GM21723 (cell line): ENCODE measurements at regions not wholly inside any gene's neighbourhood (a gene's known extent, or its start where the extent isn't known, plus 50 kb on each side); places are given as distances from the start of the nearest gene placed in this dataset.
"Not testable (repeated sequence)": the region's sequence is repeated elsewhere in the genome, so short reads cannot be mapped to it uniquely, and the experiment has no call there.

ENCODE experiments used
- ATAC-seq: cut with Tn5 transposase; IDR thresholded peaks from one replicate; pipeline ENCODE4 v1.9.1; 2021; ENCODE audit warnings: mild to moderate bottlenecking, moderate library complexity; ENCODE audit not compliant: unreplicated experiment

DNA sequence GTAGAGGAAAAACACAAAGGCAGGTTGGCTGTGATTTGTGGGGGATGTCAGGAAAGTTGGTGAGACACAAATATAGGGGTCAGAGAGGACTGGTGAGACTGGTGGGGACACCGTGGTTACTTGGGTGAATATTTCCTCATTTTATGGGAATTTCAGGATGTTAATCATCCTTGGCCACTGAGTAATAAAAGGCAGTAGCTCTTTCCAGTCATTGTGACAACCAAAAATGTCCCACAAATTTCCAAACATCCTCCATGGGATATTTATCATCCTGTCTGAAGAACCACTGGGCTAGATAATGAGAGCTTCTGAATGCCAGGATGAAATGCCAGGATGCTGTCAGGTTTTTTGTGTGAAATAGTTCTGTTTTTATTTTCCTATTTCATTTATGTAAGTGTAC is 374.1 kb downstream of the CD109 start:
- no peak for ATAC-seq

DNA sequence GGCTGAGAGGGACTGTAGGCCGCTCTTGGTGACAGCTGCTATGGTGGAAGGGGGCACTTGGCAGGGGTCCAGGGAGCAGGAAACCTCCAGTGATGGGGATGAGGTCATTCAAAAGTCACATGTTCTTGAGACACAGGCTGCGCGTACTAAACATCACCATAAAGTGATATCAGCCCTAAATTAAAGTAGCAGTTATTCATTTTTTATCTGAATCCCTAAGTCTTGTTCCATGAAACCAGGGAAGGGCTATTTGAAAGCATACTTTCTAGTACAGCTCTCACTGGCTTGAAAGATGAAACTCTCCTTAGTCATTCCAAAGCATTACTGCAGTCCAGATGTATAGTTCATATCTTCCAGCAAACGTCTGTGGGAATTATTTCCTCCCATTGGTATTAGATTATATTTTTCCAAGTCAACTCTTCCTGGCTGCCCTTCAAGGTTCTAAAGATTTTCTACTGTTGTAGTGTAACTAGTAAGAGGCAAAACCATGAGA is 373.1 kb downstream of the CD109 start:
- no peak for ATAC-seq

GRCh38 chr6:74066168-74066871 is 370.3 kb downstream of the CD109 start:
- ATAC-seq: no peak

DNA sequence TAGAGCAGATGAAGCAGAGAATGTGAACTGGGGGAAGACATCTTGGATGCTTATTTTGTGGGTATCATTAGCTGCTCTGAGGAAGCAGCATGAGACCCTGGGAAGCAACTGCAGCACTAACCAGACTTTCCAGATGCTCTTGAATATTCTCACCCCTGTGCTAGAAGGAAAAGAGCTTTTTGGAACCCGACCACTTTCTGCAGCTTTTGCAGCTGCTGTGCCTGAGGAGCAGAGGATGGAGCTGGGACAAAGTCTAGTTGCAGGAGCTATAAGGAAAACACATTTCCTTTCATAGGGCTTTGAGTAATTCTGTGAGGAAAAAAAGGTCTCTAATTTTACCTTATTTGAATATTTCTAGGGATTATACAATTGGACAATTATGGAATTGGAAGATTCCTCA is 369.7 kb downstream of the CD109 start:
- ATAC-seq: no peak

- ATAC-seq: no peak
Measured at GRCh38 chr6:74063391-74063790, 367.4 kb downstream of the CD109 start.

DNA sequence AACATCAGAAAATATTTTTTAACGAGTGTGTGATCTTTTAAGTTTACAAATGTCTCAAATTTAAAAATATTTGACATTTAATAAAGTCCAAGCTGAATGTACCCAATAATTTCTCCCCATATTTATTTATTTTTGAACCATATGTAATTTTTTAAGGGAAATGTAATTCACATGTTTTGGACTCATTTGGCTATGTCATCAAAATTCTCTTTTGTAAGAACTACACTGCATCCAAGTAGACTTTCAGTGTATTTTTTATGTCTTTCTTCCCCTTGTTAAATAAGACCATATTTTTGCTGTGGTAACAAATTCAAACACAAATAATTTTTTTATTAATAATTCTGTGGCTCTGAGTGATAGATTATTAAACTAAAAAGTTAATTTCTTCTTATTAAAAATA is 365.2 kb downstream of the CD109 start:
- no peak for ATAC-seq

- ATAC-seq: no peak
Measured at GRCh38 chr6:74060354-74060753, 364.4 kb downstream of the CD109 start.

GRCh38 chr6:74058606-74059005 is 362.6 kb downstream of the CD109 start:
- no peak for ATAC-seq

DNA sequence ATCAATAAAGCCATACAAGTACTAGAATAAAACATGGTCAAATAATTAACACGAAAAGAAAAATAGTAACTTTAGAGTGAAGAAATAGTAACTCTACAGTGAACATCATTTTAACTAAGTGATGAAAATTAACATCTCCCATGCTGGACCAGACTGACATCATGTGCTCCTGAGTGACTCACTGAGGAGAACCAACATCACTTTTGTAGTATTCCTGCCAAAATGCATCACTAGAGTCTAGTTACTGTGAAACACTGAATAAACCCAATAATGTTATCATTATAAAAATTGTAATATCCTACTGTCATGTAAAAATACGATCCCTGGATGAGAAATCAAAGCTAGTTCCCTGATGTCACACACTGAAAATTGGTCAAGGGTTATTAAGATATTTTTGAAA is 361.3 kb downstream of the CD109 start:
- no peak for ATAC-seq

DNA sequence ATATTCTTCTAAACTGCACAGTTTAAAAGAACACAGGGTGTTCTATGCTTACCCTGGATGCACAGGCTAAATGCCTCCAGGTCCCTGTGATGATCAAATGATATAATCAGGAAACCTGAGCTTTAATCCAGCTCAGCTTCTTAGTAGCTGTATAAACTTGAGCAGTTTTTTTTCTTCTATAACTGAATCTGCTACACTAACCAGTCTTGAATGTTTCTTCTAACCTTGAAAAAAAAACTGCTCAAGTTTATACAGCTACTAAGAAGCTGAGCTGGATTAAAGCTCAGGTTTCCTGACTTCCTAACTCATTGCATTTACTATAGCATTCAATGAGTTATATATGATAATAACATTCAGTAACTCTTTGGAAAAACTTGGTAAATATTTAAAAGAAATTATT is 358.2 kb downstream of the CD109 start:
- ATAC-seq: no peak

DNA sequence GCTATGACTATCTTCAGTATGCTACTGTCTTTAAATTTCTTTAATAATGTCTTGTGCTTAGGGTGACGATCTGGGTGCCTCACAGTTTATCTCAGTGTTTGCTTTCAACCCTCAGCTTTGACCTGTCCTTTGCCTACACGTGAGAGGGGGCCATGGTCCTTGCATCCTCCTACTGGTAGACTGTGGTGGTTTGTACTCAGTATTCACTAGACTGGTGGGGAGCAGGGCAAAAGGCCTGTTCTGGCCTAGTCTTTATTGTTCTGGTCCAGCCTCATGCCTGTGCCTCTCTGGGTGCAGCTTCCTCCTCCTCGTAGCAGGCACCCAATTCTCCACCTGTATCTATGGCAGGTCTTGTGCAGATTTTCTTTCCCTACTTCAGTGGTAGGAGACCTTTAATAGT is 354.9 kb downstream of the CD109 start:
- no peak for ATAC-seq

DNA sequence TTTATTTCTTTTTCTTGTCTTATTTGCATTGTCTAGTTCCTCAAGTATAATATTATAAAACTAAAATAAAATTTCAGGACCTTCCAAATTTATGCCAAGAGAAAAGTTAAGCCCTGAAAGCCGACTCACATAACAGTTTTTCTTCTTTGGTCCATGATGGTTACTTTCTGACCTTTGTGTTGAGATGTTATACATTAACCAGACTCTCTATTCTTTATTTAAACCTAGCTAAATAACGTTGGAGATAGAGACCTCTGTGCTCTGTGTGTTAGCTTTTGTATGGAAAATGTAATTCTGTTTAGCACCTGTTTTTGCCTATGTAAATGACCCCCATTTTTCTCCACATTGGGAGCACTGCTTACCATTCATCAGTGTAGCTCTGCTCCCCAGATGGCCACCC is 352.4 kb downstream of the CD109 start:
- ATAC-seq: no peak

- no peak for ATAC-seq
Measured at GRCh38 chr6:74044417-74045096, 348.6 kb downstream of the CD109 start.

DNA sequence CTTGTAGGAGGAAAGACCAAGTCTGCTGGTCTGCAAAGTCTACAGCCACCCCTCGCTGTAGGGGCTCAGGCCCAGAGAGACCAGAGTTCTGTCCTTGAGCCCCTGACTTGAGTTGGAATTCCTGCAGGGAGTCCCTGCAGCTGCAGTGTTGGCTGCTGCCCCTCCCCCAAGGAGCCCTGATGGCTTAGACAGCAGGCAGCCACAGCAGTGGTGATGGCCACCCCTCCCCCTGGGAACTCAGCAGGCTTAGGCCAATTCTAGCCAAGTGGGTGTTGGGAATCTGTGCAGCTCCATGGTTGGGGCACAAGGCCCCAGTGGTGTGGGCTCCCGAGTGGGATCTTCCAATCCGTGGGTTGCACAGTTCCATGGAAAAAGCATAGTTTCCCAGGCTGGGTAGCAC is 345.4 kb downstream of the CD109 start:
- no peak for ATAC-seq

DNA sequence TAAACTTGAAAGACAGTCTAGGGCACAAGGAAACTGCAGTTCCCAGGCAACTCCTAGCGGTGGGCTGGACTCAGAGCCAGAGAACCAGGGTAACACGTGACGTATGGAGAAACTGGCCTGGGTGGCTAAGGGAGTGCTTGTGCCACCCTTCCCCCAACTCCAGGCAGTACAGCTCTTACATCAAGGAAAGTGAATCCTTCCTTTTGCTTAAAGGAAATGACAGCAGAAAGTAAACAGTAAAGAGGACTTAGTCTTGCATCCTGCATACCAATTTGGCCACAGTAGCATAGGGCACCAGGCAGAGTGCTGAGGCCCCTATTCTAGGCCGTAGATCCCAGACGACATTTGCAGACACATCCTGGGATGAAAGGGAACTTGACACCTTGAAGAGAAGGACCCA is 322.8 kb downstream of the CD109 start:
- ATAC-seq: no peak

GRCh38 chr6:74015427-74015826 is 319.4 kb downstream of the CD109 start:
- no peak for ATAC-seq

DNA sequence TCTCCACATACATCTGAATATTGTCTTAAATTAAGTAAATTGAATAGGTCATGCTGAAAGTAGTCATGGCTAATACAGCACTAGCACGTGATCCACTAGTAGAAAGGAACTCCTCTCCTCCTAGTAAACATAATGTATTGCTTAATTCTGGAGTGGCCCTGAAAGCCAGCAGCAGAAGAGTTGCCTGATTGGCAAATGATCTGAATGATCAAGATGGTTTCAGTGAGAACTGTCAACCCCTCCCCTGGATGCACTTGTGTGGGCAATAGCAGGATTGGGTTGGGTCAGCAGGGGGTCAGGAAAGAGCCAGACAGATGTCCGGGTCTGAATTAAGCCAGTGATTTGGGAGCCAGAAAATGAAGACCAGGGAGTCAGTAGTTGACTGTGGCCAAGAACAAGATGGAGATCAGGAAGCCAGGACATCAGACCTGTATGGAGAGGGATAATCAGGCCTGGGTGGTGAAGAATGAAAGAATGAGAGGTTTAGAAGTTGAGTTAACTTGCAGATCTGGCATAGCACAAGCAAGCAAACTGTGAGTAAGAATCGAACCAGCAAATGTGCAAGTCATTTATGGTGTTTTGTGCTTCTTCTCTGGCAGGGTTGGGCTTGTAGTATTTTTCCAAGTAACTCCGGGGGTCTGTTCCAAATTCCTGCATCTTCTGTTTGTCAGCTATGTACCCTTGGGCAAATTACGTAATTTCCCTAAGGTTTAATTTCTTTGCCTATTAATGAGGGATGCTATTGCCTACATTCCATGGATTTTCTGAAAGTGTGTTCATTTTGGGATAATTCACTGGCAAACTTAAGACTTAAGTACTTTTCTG is 304.9 kb downstream of the CD109 start:
- ATAC-seq: no peak

- not testable (repeated sequence) for ATAC-seq
Measured at GRCh38 chr6:73990609-73991238, 294.7 kb downstream of the CD109 start.

DNA sequence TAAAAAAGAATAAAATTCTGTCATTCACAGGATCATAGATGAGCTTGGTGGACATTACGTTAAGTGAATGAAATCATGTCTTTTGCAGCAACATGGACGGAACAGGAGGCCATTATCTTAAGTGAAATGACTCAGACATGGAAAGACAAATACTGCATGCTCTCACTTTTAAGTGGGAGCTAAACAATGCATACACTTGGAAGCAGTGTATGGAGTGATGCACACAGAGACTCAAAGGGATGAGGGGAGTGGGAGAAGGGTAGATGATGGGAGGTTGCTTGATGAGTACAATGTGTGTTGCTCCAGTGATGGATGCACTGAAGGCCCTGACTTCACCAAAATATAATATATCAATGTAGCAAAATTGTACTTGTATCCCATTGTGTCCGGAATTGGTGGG is 293.4 kb downstream of the CD109 start:
- ATAC-seq: no peak

GRCh38 chr6:73985891-73986290 is 289.9 kb downstream of the CD109 start:
- ATAC-seq: no peak

- ATAC-seq: no peak
Measured at GRCh38 chr6:73984571-73985210, 288.7 kb downstream of the CD109 start.
